CD4-positive, alpha-beta T cell (primary cell): ENCODE measurements at regions not wholly inside any gene's neighbourhood (a gene's known extent, or its start where the extent isn't known, plus 50 kb on each side); places are given as distances from the start of the nearest gene placed in this dataset.

Experiments used
- ATAC-seq: fragments of 200-7000 bp; cut with Tn5 transposase; one replicate; pipeline ENCODE4 v1.10.0; 2022; ENCODE audit warnings: mild to moderate bottlenecking; ENCODE audit not compliant: poor library complexity
- CTCF ChIA-PET: fragments of 350-600 bp; sonication (Branson Sonifier 250); formaldehyde crosslinking; loops from one replicate; lab custom pipeline; 2021; ENCODE audit warnings: antibody characterized with exemption, inconsistent platforms; lab: Charles Lee
- POLR2A ChIA-PET: fragments of 350-600 bp; sonication (Branson Sonifier 250); formaldehyde crosslinking; loops from one replicate; lab custom pipeline; 2021; ENCODE audit warnings: antibody characterized with exemption, inconsistent platforms; lab: Charles Lee
- DNase-seq, 14 experiments: peaks; one replicate each; pipeline ENCODE4 v3.0.0-alpha.2; 2013 to 2020; ENCODE audit warnings: mixed read lengths in 2 of 14
- H3K27ac ChIP-seq, 2 donors: one replicate each; pipeline versions ENCODE4 v1.5.1 to v1.7.0; 2013; ENCODE audit warnings: low read length in 2 of 2, low read depth in 1 of 2, mild to moderate bottlenecking in 1 of 2
- H3K27me3 ChIP-seq, 2 experiments: 1 replicate in 1 of 2; 2 replicates in 1 of 2; pipeline versions ENCODE4 v1.6.1 to v1.7.0; 2013; ENCODE audit warnings: low read length in 2 of 2, control low read depth in 1 of 2, mild to moderate bottlenecking in 1 of 2, moderate library complexity in 1 of 2; ENCODE audit not compliant: insufficient read depth in 2 of 2, control insufficient read depth in 1 of 2
- H3K36me3 ChIP-seq: one replicate; pipeline ENCODE4 v1.6.1; 2013; ENCODE audit warnings: low read length, control low read depth; ENCODE audit not compliant: insufficient read depth
- H3K4me1 ChIP-seq: one replicate; pipeline ENCODE4 v1.6.1; 2013; ENCODE audit warnings: low read length, control low read depth; ENCODE audit not compliant: insufficient read depth
- H3K4me3 ChIP-seq: one replicate; pipeline ENCODE4 v1.5.1; 2013; ENCODE audit warnings: mild to moderate bottlenecking, low read length, moderate library complexity
- H3K9me3 ChIP-seq, 2 experiments: 1 replicate in 1 of 2; 2 replicates in 1 of 2; pipeline versions ENCODE4 v1.6.1 to v1.7.0; 2013; ENCODE audit warnings: low read length in 2 of 2, mild to moderate bottlenecking in 2 of 2, control low read depth in 1 of 2, moderate library complexity in 1 of 2; ENCODE audit not compliant: control insufficient read depth in 1 of 2, insufficient read depth in 1 of 2
- H3K27ac Mint-ChIP-seq: one replicate; pipeline ENCODE4 v1.8.0; 2020; ENCODE audit warnings: mixed read lengths
- H3K27me3 Mint-ChIP-seq: one replicate; pipeline ENCODE4 v1.8.0; 2021; ENCODE audit warnings: mixed read lengths
- H3K36me3 Mint-ChIP-seq: one replicate; pipeline ENCODE4 v1.8.0; 2021; ENCODE audit warnings: low read depth, mixed read lengths
- H3K4me1 Mint-ChIP-seq: one replicate; pipeline ENCODE4 v1.8.0; 2021; ENCODE audit warnings: low read depth, mixed read lengths
- H3K4me3 Mint-ChIP-seq: one replicate; pipeline ENCODE4 v1.8.0; 2020; ENCODE audit warnings: mild to moderate bottlenecking, mixed read lengths
- H3K9me3 Mint-ChIP-seq: one replicate; pipeline ENCODE4 v1.8.0; 2020; ENCODE audit warnings: mixed read lengths
- intact Hi-C, 2 experiments: fragments of 100-400 bp; cut with DNase I in 1 of 2; cut with micrococcal nuclease in 1 of 2; formaldehyde crosslinking; loops; one replicate each; pipeline versions ENCODE4 v1.15.1 to v1.9.0; 2023 to 2025; cut with DNase I, micrococcal nuclease
- TF ChIP-seq, protein P1 (sequence below): fragments of 200-600 bp; IDR thresholded peaks from one replicate; pipeline ENCODE4 v1.8.0; 2022; ENCODE audit warnings: antibody characterized with exemption, mild to moderate bottlenecking

DNA sequence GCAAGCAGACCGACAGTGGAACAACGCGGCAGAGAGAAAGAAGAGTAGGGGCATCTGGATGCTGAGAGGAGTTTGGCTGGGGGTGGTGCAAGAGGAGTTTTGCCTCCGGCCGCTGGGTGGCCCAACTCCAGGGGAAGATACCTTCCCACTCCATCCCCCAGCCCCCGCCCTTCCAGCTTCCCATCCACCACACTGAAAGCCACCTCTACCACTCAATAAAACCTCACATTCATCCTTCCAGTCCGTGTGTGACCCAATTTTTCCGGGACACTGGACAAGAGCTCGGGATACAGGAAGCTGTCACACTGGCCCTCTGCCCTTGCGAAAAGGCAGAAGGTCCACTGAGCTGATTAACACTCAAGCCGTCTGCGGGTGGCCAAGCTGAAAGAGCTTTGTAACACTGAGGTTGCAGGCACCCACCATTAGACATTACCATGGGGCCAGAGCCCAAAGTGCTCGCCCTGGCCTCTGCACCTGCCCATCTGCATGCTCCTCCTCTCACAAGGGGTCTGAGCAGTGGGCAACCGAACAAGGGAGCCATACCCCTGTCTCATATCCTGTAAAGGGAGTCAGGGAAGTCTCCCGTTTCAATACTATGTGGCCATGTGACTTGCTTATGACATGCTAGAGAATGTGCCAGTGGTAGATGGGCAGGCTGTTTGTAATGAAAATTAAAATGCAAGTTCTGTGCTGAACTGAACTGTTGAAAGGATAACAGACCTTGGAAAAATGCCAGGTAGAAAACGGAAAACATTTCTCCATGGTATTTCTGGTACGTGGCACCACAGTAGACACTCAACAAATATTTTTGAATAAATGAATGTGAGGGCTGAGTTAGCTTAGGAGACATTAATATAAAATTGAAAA, 205.1 kb upstream of the STARD13 start:
- DNase-seq (no peak), ATAC-seq (no peak)
- H3K4me3 Mint-ChIP-seq: no peak overlapping the region
- TF ChIP-seq, protein P1, sequence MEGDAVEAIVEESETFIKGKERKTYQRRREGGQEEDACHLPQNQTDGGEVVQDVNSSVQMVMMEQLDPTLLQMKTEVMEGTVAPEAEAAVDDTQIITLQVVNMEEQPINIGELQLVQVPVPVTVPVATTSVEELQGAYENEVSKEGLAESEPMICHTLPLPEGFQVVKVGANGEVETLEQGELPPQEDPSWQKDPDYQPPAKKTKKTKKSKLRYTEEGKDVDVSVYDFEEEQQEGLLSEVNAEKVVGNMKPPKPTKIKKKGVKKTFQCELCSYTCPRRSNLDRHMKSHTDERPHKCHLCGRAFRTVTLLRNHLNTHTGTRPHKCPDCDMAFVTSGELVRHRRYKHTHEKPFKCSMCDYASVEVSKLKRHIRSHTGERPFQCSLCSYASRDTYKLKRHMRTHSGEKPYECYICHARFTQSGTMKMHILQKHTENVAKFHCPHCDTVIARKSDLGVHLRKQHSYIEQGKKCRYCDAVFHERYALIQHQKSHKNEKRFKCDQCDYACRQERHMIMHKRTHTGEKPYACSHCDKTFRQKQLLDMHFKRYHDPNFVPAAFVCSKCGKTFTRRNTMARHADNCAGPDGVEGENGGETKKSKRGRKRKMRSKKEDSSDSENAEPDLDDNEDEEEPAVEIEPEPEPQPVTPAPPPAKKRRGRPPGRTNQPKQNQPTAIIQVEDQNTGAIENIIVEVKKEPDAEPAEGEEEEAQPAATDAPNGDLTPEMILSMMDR: no peak
- no peaks in the 10 kb centered on the region for H3K4me1 Mint-ChIP-seq
- Histone ChIP-seq H3K9me3 (no peaks in the 10 kb centered on the region), H3K27ac (no peak overlapping the region), H3K27me3 (no peaks in the 10 kb centered on the region), H3K4me1 (no peaks in the 10 kb centered on the region), H3K4me3 (no peak overlapping the region), H3K36me3 (no peaks in the 10 kb centered on the region)
- no peaks in the 10 kb centered on the region for H3K36me3 Mint-ChIP-seq
- peaks cover 12% of the 10 kb centered on the region for H3K27me3 Mint-ChIP-seq
- ChIA-PET CTCF (no interaction called here), POLR2A (no interaction called here)
- intact Hi-C loops: no loop called here
- no peaks in the 10 kb centered on the region for H3K9me3 Mint-ChIP-seq
- H3K27ac Mint-ChIP-seq: no peak overlapping the region

DNA sequence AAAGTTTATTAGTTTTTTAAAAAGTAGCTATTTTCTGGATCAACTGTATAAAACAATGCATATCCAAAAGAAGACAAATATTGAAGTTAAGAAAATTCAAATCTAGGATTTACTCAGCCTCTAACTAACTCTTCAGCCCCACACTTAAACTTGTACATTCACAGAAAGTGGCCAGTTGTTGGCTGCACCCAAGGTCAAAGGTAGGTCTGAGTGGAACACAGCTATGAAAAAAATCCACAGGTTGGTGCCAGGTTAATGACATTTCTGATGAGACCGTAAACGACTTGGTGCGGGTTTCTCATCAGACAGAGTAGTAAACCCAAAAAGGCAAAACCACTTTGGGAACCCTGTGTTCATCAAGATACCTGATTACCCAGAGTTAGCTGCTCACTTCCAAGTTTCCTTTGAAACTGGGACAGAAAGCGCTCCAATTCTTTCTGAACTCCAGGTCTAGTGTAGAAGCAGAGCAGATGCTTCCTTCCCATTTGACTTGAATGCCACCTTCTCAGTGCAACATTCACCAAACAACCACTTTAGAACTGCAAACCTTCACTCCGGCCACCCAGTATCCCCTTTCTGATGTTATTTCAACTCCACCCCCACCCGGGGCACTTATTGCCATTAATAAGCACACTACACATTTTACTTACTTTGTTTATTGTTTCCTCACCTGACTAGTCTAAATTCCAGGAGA, 208.3 kb upstream of the STARD13 start:
- Mint-ChIP-seq H3K4me3 (no peak overlapping the region), H3K27ac (no peak overlapping the region), H3K27me3 (peaks cover 6% of the 10 kb centered on the region), H3K4me1 (no peaks in the 10 kb centered on the region), H3K9me3 (no peaks in the 10 kb centered on the region), H3K36me3 (no peaks in the 10 kb centered on the region)
- H3K4me1 ChIP-seq: no peaks in the 10 kb centered on the region
- intact Hi-C loops: no loop called here
- H3K36me3 ChIP-seq: no peaks in the 10 kb centered on the region
- ChIA-PET CTCF (no interaction called here), POLR2A (no interaction called here)
- no peak for ATAC-seq
- H3K27ac ChIP-seq: no peak overlapping the region
- no peaks in the 10 kb centered on the region for H3K9me3 ChIP-seq
- H3K4me3 ChIP-seq: no peak overlapping the region
- no peaks in the 10 kb centered on the region for H3K27me3 ChIP-seq
- DNase-seq: no peak
- TF ChIP-seq, protein P1: no peak

DNA sequence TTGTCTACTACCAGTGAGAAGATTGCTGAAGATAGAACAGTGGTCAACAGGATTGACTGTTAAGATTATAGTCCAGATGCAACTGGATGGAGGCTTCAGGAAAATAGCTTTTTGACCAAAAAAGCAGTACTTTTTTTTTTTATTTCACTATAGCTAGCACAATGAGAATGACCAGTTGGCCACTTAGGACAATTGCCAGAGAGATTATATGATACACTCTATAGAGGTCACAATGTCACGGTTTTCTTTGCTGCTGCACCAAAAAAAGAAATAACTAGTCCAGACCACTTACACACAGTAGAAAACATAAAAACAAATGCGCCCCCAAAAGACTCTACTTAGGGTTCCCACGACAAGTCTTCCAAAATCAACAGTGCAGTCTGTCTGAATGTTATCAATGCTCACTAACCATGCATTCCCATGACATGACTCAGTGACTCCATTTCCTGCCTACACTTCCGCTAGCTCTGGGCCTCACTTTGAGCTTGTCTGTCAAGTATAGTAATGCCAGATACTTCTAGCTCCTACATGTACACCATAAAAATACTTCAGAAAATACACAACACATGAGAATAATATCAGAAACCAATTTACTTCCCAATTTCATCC, 209.1 kb upstream of the STARD13 start:
- DNase-seq (no peak), ATAC-seq (no peak)
- TF ChIP-seq, protein P1: no peak
- Histone ChIP-seq H3K9me3 (no peaks in the 10 kb centered on the region), H3K27me3 (no peaks in the 10 kb centered on the region), H3K27ac (no peak overlapping the region), H3K36me3 (no peaks in the 10 kb centered on the region), H3K4me3 (no peak overlapping the region), H3K4me1 (no peaks in the 10 kb centered on the region)
- ChIA-PET POLR2A (interaction anchor here (1.0 kb wide), 1 partner anchor 48 kb away, joined by 3 read pairs; no protein-coding TSS in a partner anchor), CTCF (no interaction called here)
- Mint-ChIP-seq H3K36me3 (no peaks in the 10 kb centered on the region), H3K4me1 (no peaks in the 10 kb centered on the region), H3K27ac (no peak overlapping the region), H3K9me3 (no peaks in the 10 kb centered on the region), H3K4me3 (no peak overlapping the region), H3K27me3 (peaks cover 6% of the 10 kb centered on the region)
- intact Hi-C loops: no loop called here
